Epithelial cell of proximal tubule (primary cell): ENCODE measurements at regions not wholly inside any gene's neighbourhood (a gene's known extent, or its start where the extent isn't known, plus 50 kb on each side); places are given as distances from the start of the nearest gene placed in this dataset.
"Not testable (repeated sequence)": the region's sequence is repeated elsewhere in the genome, so short reads cannot be mapped to it uniquely, and the experiment has no call there.

Experiments
- DNase-seq: peaks from one replicate; pipeline ENCODE4 v3.0.0-alpha.2; 2011; ENCODE audit warnings: low read depth
- H3K4me3 ChIP-seq: 2 replicates; pipeline ENCODE4 v1.5.1; 2011; ENCODE audit warnings: low read depth, mild to moderate bottlenecking, low read length
- TF ChIP-seq, protein P1 (sequence below): conservative IDR thresholded peaks from 2 replicates; pipeline ENCODE4 v1.5.1; 2012; ENCODE audit warnings: low read depth, mild to moderate bottlenecking, low read length

GRCh38 chr3:88742674-88743507, 364.5 kb upstream of the EPHA3 start:
- TF ChIP-seq, protein P1, sequence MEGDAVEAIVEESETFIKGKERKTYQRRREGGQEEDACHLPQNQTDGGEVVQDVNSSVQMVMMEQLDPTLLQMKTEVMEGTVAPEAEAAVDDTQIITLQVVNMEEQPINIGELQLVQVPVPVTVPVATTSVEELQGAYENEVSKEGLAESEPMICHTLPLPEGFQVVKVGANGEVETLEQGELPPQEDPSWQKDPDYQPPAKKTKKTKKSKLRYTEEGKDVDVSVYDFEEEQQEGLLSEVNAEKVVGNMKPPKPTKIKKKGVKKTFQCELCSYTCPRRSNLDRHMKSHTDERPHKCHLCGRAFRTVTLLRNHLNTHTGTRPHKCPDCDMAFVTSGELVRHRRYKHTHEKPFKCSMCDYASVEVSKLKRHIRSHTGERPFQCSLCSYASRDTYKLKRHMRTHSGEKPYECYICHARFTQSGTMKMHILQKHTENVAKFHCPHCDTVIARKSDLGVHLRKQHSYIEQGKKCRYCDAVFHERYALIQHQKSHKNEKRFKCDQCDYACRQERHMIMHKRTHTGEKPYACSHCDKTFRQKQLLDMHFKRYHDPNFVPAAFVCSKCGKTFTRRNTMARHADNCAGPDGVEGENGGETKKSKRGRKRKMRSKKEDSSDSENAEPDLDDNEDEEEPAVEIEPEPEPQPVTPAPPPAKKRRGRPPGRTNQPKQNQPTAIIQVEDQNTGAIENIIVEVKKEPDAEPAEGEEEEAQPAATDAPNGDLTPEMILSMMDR = no peak
- no peak for DNase-seq
- H3K4me3 ChIP-seq = no peak overlapping the region

DNA sequence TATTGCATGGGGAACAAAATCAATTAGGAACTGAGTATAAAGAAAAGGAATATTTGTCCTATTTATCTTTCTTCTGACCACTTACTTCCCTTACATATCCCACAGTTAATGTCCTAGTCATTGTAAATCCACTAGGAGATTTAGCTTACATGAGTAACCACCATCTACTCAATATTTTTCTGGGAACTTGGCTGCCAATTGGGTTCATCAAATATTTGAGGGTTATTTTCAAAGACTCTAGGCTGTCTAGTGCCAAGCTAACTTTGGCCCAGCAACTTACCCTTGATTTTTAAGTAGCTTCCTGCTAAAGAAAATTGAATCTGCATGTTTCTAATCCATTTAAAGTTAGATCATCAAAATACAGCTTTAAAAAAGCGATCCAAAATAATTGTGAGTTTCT, 362.5 kb upstream of the EPHA3 start:
- no peak for DNase-seq
- no peak overlapping the region for H3K4me3 ChIP-seq
- TF ChIP-seq, protein P1 = no peak

DNA sequence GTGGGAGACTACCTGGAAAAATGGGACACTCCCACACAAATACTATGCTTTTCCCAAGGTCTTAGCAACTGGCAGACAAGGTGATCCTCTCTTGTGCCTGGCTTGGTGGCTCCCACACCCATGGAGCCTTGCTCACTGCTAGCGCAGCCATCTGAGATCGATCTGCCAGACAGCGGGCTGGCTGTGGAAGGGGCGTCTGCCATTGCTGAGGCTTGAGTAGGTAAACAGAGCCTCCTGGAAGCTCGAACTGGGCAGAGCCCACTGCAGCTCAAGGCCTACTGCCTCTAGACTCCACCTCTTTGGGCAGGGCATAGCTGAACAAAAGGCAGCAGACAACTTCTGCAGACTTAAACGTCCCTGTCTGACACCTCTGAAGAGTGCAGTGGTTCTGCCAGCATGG, 360.3 kb upstream of the EPHA3 start:
- not testable (repeated sequence) for DNase-seq, H3K4me3 ChIP-seq

DNA sequence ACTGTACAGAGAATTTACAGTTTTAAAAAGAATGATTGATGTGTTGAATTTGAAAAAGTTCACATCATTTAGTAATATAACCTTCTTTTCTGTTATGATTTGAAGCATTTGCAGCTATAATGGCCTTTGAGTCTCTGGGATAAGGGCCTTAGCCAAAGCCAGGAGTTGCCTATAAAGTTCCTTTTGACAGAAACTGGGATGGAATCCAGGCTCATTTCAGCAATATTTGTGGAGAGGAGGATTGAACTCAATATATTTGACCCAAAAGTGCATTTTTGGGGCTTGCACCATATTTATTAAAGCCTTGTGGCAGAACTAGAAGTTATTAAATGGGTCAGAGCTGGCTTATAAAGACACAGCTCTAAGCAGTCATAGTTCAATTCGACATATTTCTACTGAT, 348.7 kb upstream of the EPHA3 start:
- no peak overlapping the region for H3K4me3 ChIP-seq
- TF ChIP-seq, protein P1 = no peak
- DNase-seq = no peak

GRCh38 chr3:88767746-88768145, 339.7 kb upstream of the EPHA3 start:
- no peak for DNase-seq
- TF ChIP-seq, protein P1 = no peak
- H3K4me3 ChIP-seq = no peak overlapping the region

GRCh38 chr3:88773766-88774165, 333.7 kb upstream of the EPHA3 start:
- H3K4me3 ChIP-seq = no peak overlapping the region
- no peak for DNase-seq
- TF ChIP-seq, protein P1 = no peak

- TF ChIP-seq, protein P1 = no peak
- H3K4me3 ChIP-seq = no peak overlapping the region
- DNase-seq = no peak
Observed at GRCh38 chr3:88775026-88775690, 332.3 kb upstream of the EPHA3 start.
